ENCODE measurements at regions not wholly inside any gene's neighbourhood (a gene's known extent, or its start where the extent isn't known, plus 50 kb on each side); places are given as distances from the start of the nearest gene placed in this dataset.

DNA sequence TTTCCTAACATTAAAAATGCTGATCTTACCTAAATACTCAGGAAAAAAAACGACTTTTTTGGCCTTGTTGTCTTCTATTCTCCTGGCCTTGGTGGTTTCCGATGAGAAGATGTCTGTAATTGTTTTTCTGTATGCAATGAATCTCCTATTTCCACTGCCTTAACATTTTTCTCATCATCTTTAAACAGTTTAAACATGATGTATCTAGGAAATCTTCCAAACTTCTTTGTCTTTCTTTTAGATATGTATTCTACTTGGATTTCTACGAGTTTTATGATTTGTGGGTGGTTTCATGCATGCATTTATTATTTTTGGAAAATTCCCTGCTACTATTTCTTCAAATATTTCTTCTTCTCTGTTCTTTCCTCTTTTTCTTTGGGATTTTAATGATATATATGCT, 288.6 kb upstream of the GYPC start:
- TF ChIP-seq BHLHE40 (IDR thresholded peaks at IDR 0.05; ENCODE audit: low read depth, low read length) = no peak
- TF ChIP-seq NFE2L2 (IDR thresholded peaks at IDR 0.05; ENCODE audit: low read depth, low read length) = no peak

Measured in IMR-90 (cell line).